ENCODE measurements at regions not wholly inside any gene's neighbourhood (a gene's known extent, or its start where the extent isn't known, plus 50 kb on each side); places are given as distances from the start of the nearest gene placed in this dataset.

DNA sequence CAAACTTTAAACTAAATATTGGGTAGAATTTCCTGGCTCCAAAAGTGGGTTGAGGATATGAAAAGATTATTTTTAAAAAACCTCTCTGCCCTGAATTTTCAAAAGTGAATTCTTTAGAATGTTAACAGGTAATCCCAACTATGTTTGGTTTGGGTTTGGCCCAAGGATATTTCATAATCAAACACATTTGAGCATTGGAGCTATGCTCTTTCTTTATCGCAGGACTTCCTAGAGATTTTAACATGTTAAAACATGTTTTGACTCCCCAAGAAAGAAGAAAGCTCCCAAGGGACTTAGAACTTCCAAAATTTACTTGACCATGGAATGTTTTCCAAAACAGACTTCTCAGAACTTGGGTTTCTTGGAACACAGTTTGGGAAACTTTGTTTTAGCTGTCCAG, 75.6 kb upstream of the SYNPR start (continued):
- TF ChIP-seq, protein P1, sequence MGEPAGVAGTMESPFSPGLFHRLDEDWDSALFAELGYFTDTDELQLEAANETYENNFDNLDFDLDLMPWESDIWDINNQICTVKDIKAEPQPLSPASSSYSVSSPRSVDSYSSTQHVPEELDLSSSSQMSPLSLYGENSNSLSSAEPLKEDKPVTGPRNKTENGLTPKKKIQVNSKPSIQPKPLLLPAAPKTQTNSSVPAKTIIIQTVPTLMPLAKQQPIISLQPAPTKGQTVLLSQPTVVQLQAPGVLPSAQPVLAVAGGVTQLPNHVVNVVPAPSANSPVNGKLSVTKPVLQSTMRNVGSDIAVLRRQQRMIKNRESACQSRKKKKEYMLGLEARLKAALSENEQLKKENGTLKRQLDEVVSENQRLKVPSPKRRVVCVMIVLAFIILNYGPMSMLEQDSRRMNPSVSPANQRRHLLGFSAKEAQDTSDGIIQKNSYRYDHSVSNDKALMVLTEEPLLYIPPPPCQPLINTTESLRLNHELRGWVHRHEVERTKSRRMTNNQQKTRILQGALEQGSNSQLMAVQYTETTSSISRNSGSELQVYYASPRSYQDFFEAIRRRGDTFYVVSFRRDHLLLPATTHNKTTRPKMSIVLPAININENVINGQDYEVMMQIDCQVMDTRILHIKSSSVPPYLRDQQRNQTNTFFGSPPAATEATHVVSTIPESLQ (CRISPR knock-in tag; IDR thresholded peaks at IDR 0.05): no peak

DNA sequence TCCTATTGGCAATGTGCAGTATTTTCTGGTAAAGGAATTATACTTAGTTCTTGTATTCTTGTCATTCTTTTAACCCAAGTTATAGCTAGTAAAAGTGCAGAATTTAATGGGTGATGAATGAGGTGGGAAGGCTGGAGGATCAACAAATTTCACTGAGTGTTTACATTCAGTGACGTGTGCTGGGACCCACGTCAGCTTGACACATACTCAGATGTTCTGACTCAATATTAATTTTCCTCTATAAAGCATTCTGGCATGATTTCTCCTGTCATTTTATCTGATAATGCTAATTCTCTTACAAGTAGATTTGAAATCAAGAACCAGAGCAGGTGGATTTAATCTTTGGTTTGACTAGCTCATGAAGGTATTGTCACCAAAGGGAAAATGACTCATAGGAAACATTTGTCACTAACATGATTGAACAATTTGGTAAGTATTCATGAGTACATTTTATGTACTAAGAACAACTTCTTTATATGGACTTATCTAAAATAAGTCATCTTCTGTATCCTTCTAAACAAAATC, 71.0 kb upstream of the SYNPR start:
- no peak for ATAC-seq
- DNase-seq (ENCODE audit: low spot score): no peak
- Mint-ChIP-seq H3K9me3 (no peaks in the 10 kb centered on the region), H3K4me3 (no peak overlapping the region), H3K27me3 (ENCODE audit: low read depth) (no peaks in the 10 kb centered on the region; the same call in 1 of the 2 replicates), H3K4me1 (peaks cover 17% of the 10 kb centered on the region), H3K27ac (no peak overlapping the region), H3K36me3 (no peaks in the 10 kb centered on the region)
- CTCF ChIA-PET: no interaction called here
- TF ChIP-seq, protein P2, sequence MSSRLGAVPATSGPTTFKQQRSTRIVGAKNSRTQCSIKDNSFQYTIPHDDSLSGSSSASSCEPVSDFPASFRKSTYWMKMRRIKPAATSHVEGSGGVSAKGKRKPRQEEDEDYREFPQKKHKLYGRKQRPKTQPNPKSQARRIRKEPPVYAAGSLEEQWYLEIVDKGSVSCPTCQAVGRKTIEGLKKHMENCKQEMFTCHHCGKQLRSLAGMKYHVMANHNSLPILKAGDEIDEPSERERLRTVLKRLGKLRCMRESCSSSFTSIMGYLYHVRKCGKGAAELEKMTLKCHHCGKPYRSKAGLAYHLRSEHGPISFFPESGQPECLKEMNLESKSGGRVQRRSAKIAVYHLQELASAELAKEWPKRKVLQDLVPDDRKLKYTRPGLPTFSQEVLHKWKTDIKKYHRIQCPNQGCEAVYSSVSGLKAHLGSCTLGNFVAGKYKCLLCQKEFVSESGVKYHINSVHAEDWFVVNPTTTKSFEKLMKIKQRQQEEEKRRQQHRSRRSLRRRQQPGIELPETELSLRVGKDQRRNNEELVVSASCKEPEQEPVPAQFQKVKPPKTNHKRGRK (CRISPR knock-in tag; IDR thresholded peaks at IDR 0.05; ENCODE audit: borderline replicate concordance): no peak
- TF ChIP-seq CBFB (CRISPR knock-in tag; IDR thresholded peaks at IDR 0.05; ENCODE audit: low read depth): no peak
- TF ChIP-seq ZNF396 (CRISPR knock-in tag; IDR thresholded peaks at IDR 0.05; ENCODE audit: borderline replicate concordance): no peak
- no peak for TF ChIP-seq CREM (CRISPR knock-in tag; IDR thresholded peaks at IDR 0.05)
- TF ChIP-seq, protein P3, sequence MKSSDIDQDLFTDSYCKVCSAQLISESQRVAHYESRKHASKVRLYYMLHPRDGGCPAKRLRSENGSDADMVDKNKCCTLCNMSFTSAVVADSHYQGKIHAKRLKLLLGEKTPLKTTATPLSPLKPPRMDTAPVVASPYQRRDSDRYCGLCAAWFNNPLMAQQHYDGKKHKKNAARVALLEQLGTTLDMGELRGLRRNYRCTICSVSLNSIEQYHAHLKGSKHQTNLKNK (CRISPR knock-in tag; IDR thresholded peaks at IDR 0.05): no peak
- POLR2A ChIA-PET: interaction anchor here (0.6 kb wide), 1 partner anchor 138 kb away, joined by 3 read pairs; no protein-coding TSS in a partner anchor

DNA sequence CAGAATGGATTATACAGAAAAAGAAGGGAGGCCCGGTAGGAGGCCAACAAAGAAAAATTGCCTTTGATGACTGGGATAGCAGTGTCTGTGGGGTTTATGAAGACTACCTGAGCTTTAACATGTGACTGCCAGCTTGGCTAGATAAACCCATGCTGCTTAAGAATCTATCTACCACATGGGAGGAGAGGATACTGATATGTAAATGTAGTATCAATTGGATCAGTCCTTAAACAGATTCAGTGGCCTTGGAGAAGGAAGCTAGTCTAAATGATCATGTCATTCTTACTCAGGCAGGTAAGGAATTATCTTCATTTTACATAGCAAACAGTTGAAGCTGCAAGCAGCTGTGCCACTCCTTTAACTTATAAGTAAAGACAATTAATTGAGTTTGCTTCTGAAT, 50.0 kb upstream of the SYNPR start:
- H3K36me3 Mint-ChIP-seq: no peaks in the 10 kb centered on the region
- CTCF ChIA-PET: interaction anchor here (0.7 to 2.0 kb wide), 15 partner anchors 11 to 606 kb away, joined by 3 to 26 read pairs (median 4); partner anchors contain the start of gene CADPS
- no peak overlapping the region for H3K27ac Mint-ChIP-seq

More for the DNA sequence above, 50.0 kb upstream of the SYNPR start:
- Mint-ChIP-seq H3K4me1 (peaks cover 20% of the 10 kb centered on the region), H3K27me3 (ENCODE audit: low read depth) (no peaks in the 10 kb centered on the region), H3K4me3 (no peak overlapping the region), H3K9me3 (peaks cover 4% of the 10 kb centered on the region)
- POLR2A ChIA-PET: interaction anchor here (0.8 kb wide), 1 partner anchor 567 kb away, joined by 3 read pairs; no protein-coding TSS in a partner anchor
- no peak for DNase-seq (ENCODE audit: low spot score)
- TF ChIP-seq ETV6 (CRISPR knock-in tag; IDR thresholded peaks at IDR 0.05) (no peak), CREM (CRISPR knock-in tag; IDR thresholded peaks at IDR 0.05) (no peak), MYBL2 (CRISPR knock-in tag; IDR thresholded peaks at IDR 0.05) (no peak), ZNF232 (CRISPR knock-in tag; IDR thresholded peaks at IDR 0.05) (no peak), IRF2 (CRISPR knock-in tag; IDR thresholded peaks at IDR 0.05; ENCODE audit: borderline replicate concordance, low read depth) (no peak)
- TF ChIP-seq, protein P4, sequence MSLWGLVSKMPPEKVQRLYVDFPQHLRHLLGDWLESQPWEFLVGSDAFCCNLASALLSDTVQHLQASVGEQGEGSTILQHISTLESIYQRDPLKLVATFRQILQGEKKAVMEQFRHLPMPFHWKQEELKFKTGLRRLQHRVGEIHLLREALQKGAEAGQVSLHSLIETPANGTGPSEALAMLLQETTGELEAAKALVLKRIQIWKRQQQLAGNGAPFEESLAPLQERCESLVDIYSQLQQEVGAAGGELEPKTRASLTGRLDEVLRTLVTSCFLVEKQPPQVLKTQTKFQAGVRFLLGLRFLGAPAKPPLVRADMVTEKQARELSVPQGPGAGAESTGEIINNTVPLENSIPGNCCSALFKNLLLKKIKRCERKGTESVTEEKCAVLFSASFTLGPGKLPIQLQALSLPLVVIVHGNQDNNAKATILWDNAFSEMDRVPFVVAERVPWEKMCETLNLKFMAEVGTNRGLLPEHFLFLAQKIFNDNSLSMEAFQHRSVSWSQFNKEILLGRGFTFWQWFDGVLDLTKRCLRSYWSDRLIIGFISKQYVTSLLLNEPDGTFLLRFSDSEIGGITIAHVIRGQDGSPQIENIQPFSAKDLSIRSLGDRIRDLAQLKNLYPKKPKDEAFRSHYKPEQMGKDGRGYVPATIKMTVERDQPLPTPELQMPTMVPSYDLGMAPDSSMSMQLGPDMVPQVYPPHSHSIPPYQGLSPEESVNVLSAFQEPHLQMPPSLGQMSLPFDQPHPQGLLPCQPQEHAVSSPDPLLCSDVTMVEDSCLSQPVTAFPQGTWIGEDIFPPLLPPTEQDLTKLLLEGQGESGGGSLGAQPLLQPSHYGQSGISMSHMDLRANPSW (CRISPR knock-in tag; conservative IDR thresholded peaks at IDR 0.05; ENCODE audit: low read depth): no peak
- ATAC-seq: peak; percentile 62
